Parathyroid adenoma (tissue), 2 donors: ENCODE measurements at regions not wholly inside any gene's neighbourhood (a gene's known extent, or its start where the extent isn't known, plus 50 kb on each side); places are given as distances from the start of the nearest gene placed in this dataset.

Source experiments
- H2AFZ ChIP-seq: fragments of 300-600 bp; sonication (generic); one replicate; pipeline ENCODE4 v1.7.0; 2017; ENCODE audit warnings: antibody characterized with exemption, mild to moderate bottlenecking
- H3K27ac ChIP-seq: fragments of 300-600 bp; sonication (generic); one replicate; pipeline ENCODE4 v1.7.0; 2017
- H3K27me3 ChIP-seq: fragments of 300-600 bp; sonication (generic); one replicate; pipeline ENCODE4 v1.7.0; 2017; ENCODE audit warnings: low read length; ENCODE audit not compliant: control insufficient read depth, insufficient read depth
- H3K36me3 ChIP-seq: fragments of 300-600 bp; sonication (generic); one replicate; pipeline ENCODE4 v1.7.0; 2017; ENCODE audit warnings: low read length; ENCODE audit not compliant: control insufficient read depth, insufficient read depth
- H3K4me1 ChIP-seq: fragments of 300-600 bp; sonication (generic); one replicate; pipeline ENCODE4 v1.7.0; 2017; ENCODE audit warnings: control low read depth
- H3K4me2 ChIP-seq: fragments of 300-600 bp; sonication (generic); one replicate; pipeline ENCODE4 v1.7.0; 2017; ENCODE audit warnings: low read length
- H3K4me3 ChIP-seq: fragments of 300-600 bp; sonication (generic); one replicate; pipeline ENCODE4 v1.7.0; 2017; ENCODE audit warnings: low read depth, low read length
- H3K79me2 ChIP-seq: fragments of 300-600 bp; sonication (generic); one replicate; pipeline ENCODE4 v1.7.0; 2017; ENCODE audit warnings: control low read depth
- H3K9ac ChIP-seq: fragments of 300-600 bp; sonication (generic); one replicate; pipeline ENCODE4 v1.7.0; 2017; ENCODE audit warnings: mild to moderate bottlenecking
- H3K9me3 ChIP-seq: fragments of 300-600 bp; sonication (generic); one replicate; pipeline ENCODE4 v1.7.0; 2017; ENCODE audit warnings: low read length; ENCODE audit not compliant: control insufficient read depth
- TF ChIP-seq, protein P1 (sequence below): fragments of 300-600 bp; sonication (generic); IDR thresholded peaks from one replicate; pipeline ENCODE4 v1.7.0; 2017; ENCODE audit warnings: antibody characterized with exemption, mild to moderate bottlenecking
- donor health status: primary hyperparathyroidism.

DNA sequence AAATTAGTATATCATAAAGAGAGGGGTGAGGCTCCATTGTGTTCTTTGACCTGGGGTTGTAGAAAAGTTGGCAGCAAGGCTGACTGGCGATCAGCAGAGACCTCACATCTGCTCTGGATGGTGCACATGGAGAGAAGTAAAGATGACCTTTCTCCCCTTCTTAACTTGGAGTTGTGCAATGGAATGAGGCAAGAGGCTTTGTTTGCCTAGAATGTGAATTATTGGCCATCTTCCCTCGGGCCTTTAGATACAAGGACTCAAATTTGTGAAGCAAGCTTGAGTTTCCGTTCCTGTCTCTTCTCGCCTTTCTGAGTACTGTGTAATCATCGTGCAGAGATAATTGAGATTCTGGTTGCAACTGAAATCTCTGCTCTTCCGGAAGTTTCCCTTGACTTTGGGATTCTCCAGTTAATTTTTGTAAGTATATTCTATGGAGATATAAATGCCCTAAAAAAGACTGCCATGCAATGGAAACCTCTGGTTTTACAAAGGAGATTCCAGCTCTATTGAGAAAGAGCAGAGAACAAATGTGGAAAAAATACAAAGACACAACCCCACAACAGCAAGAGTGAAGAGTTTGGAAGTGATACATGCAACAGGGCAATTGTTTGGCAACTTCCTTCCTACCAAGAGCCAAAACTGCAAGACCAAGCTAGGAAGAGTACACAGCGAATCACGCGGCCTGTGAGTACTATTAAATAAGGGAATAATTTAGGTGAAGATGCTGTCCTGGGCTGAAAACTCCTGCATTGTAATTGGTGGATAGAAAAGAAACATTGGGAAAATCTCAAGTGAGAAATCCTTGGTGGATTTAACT lies 542.3 kb upstream of the NRP1 start:
- Histone ChIP-seq H3K27me3 (no peaks in the 10 kb centered on the region), H3K9me3 (no peaks in the 10 kb centered on the region), H3K4me3 (no peak overlapping the region), H3K4me2 (no peak overlapping the region), H3K9ac (no peak overlapping the region), H3K4me1 (no peaks in the 10 kb centered on the region), H2AFZ (no peak overlapping the region), H3K36me3 (no peaks in the 10 kb centered on the region), H3K79me2 (no peaks in the 10 kb centered on the region), H3K27ac (no peak overlapping the region)
- TF ChIP-seq, protein P1, sequence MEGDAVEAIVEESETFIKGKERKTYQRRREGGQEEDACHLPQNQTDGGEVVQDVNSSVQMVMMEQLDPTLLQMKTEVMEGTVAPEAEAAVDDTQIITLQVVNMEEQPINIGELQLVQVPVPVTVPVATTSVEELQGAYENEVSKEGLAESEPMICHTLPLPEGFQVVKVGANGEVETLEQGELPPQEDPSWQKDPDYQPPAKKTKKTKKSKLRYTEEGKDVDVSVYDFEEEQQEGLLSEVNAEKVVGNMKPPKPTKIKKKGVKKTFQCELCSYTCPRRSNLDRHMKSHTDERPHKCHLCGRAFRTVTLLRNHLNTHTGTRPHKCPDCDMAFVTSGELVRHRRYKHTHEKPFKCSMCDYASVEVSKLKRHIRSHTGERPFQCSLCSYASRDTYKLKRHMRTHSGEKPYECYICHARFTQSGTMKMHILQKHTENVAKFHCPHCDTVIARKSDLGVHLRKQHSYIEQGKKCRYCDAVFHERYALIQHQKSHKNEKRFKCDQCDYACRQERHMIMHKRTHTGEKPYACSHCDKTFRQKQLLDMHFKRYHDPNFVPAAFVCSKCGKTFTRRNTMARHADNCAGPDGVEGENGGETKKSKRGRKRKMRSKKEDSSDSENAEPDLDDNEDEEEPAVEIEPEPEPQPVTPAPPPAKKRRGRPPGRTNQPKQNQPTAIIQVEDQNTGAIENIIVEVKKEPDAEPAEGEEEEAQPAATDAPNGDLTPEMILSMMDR, result no peak

DNA sequence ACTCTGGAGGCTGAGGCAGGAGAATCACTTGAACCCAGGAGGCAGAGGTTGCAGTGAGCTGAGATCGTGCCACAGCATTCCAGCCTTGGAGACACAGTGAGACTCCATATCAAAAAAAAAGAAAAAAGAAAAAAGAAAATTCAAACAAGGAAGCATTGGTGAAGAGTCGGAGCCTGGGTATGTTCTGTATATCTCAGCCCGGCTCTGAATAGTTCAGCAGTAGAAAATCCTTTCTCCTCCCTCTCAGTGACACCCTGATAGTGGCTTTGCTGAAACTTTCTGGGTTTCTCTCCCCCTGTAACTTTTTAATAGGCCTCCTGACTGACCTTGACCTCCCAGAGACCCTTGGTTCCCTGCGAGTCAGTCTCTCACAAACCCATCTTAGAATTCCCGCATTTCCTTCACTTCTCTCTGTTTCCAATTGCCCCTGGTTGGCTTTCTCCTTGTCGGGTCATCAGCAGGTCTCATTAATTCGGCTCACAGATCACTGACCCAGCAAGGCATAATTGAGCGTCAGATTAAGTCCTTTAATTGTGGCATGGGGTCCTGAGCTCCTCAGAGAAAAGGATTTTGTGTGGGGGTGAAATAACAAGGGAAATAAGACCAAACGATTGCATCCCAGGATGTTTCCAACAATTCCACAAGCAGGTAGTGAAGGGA lies 541.6 kb upstream of the NRP1 start:
- H3K4me1 ChIP-seq, result no peaks in the 10 kb centered on the region
- H3K36me3 ChIP-seq, result no peaks in the 10 kb centered on the region
- TF ChIP-seq, protein P1, result no peak
- no peak overlapping the region for H3K4me3 ChIP-seq
- no peaks in the 10 kb centered on the region for H3K79me2 ChIP-seq
- H3K27me3 ChIP-seq, result no peaks in the 10 kb centered on the region
- H3K4me2 ChIP-seq, result no peak overlapping the region
- no peak overlapping the region for H3K9ac ChIP-seq
- no peak overlapping the region for H3K27ac ChIP-seq
- no peak overlapping the region for H2AFZ ChIP-seq
- no peaks in the 10 kb centered on the region for H3K9me3 ChIP-seq

DNA sequence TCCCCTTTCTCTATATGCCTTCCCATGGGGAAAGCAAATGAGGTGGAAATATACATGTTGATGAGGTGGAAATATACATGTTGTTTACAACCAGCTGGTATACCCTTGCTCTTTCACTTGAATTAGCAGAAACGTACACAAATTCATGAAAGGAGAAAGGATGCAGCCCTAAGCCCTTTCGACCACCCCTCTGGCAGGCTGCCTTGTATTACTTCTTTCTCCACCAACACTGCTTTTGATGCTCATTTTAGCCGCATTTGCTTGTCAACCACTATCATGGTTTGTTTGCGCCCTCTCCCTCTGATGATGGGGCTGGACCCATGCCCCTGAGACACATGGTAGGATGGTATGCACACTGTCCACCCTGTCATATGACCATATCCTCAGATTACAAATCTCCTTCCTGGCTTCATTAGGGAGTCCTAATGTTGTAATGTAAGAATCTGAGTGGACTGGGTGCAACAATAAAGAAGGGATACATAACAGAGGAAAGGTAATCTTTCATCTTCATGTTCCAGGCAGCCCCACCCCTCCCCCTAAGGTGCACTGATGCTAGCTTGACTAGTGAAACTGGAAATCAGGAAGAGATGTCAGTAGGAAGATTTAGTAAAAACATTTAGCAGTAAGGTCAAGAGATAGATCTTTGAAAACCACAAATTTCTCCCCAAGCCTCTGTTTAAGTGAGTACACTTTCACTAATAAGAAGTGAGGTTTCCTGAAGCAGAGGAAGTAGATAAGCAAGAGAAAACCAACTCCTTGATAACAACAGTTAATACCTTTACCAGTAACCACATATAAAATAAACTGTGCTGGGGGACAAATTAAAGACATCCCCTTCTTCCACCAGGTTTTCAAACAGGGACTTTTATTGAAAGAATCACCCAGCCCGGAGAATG lies 536.8 kb upstream of the NRP1 start:
- no peak overlapping the region for H3K27ac ChIP-seq
- H3K79me2 ChIP-seq, result no peaks in the 10 kb centered on the region

DNA sequence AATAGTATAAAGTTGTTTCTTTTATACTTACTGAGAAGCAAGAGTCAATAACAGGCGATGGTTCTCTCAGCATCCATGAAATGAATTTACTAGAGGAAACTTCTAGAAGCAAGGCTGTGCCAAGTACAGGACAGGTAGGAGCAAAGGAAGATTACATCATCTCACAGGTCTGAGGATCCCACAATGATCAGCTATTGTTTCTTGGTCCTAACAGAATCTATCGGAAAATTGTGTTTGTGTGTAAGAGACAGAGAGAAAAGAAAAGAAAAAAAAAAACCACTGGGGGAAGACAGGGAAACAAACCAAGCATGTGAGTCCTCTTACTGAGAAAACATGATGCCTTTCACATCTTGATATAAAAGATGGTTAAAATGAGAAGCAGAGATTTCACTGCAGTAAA lies 535.0 kb upstream of the NRP1 start:
- Histone ChIP-seq H3K27me3 (no peaks in the 10 kb centered on the region), H3K4me2 (no peak overlapping the region)

More for the DNA sequence above, 536.8 kb upstream of the NRP1 start:
- Histone ChIP-seq H3K9me3 (no peaks in the 10 kb centered on the region), H3K27me3 (no peaks in the 10 kb centered on the region), H3K9ac (no peak overlapping the region), H2AFZ (no peak overlapping the region), H3K4me3 (no peak overlapping the region), H3K4me1 (no peaks in the 10 kb centered on the region), H3K36me3 (no peaks in the 10 kb centered on the region), H3K4me2 (no peak overlapping the region)
- TF ChIP-seq, protein P1, result no peak

More for the DNA sequence above, 535.0 kb upstream of the NRP1 start:
- H3K4me3 ChIP-seq, result no peak overlapping the region
- H3K9ac ChIP-seq, result no peak overlapping the region
- H2AFZ ChIP-seq, result no peak overlapping the region
- H3K27ac ChIP-seq, result no peak overlapping the region
- H3K4me1 ChIP-seq, result no peaks in the 10 kb centered on the region
- no peaks in the 10 kb centered on the region for H3K9me3 ChIP-seq
- TF ChIP-seq, protein P1, result no peak
- H3K79me2 ChIP-seq, result no peaks in the 10 kb centered on the region
- H3K36me3 ChIP-seq, result no peaks in the 10 kb centered on the region
